Mesendoderm (in vitro differentiated cells): ENCODE measurements at regions not wholly inside any gene's neighbourhood (a gene's known extent, or its start where the extent isn't known, plus 50 kb on each side); places are given as distances from the start of the nearest gene placed in this dataset.

Source experiments
- DNase-seq: peaks from one replicate; pipeline ENCODE4 v3.0.0; 2013
- H2AK5ac ChIP-seq: 2 replicates; pipeline ENCODE4 v1.6.1; 2013; ENCODE audit warnings: low read length, inconsistent platforms
- H2BK120ac ChIP-seq: 2 replicates; pipeline ENCODE4 v1.6.1; 2013; ENCODE audit warnings: low read depth, mild to moderate bottlenecking, low read length, moderate library complexity, mixed read lengths
- H2BK15ac ChIP-seq: replicated peaks from 2 replicates; pipeline ENCODE4 v1.6.1; 2013; ENCODE audit warnings: low read depth, mild to moderate bottlenecking, moderate library complexity
- H2BK5ac ChIP-seq: 2 replicates; pipeline ENCODE4 v1.6.1; 2013; ENCODE audit warnings: low read length, inconsistent platforms
- H3K18ac ChIP-seq: 2 replicates; pipeline ENCODE4 v1.6.1; 2013; ENCODE audit warnings: mild to moderate bottlenecking, low read length, mixed read lengths
- H3K23ac ChIP-seq: one replicate; pipeline ENCODE4 v1.6.1; 2013; ENCODE audit warnings: low read length
- H3K27ac ChIP-seq: 2 replicates; pipeline ENCODE4 v1.5.1; 2013; ENCODE audit warnings: low read depth, mild to moderate bottlenecking, inconsistent platforms, low read length, moderate library complexity
- H3K27me3 ChIP-seq: 2 replicates; pipeline ENCODE4 v1.6.1; 2013; ENCODE audit warnings: low read length, control low read depth, mild to moderate bottlenecking, inconsistent platforms; ENCODE audit not compliant: insufficient read depth, poor library complexity
- H3K36me3 ChIP-seq: 2 replicates; pipeline ENCODE4 v1.6.1; 2013; ENCODE audit warnings: low read length, inconsistent platforms; ENCODE audit not compliant: control insufficient read depth, insufficient read depth
- H3K4ac ChIP-seq: one replicate; pipeline ENCODE4 v1.6.1; 2013; ENCODE audit warnings: low read depth, mild to moderate bottlenecking, low read length, moderate library complexity
- H3K4me1 ChIP-seq: 2 replicates; pipeline ENCODE4 v1.6.1; 2013; ENCODE audit warnings: low read depth, low read length, inconsistent platforms; ENCODE audit not compliant: control insufficient read depth
- H3K4me2 ChIP-seq: 2 replicates; pipeline ENCODE4 v1.6.1; 2013; ENCODE audit warnings: low read length
- H3K4me3 ChIP-seq: 2 replicates; pipeline ENCODE4 v1.5.1; 2013; ENCODE audit warnings: mild to moderate bottlenecking, low read length
- H3K56ac ChIP-seq: one replicate; pipeline ENCODE4 v1.6.1; 2013; ENCODE audit warnings: low read length
- H3K79me1 ChIP-seq: 2 replicates; pipeline ENCODE4 v1.6.1; 2013; ENCODE audit warnings: low read length, inconsistent platforms
- H3K79me2 ChIP-seq: 2 replicates; pipeline ENCODE4 v1.6.1; 2013; ENCODE audit warnings: mild to moderate bottlenecking, low read length; ENCODE audit not compliant: control insufficient read depth, insufficient read depth
- H3K9ac ChIP-seq: 2 replicates; pipeline ENCODE4 v1.6.1; 2013; ENCODE audit warnings: low read length, inconsistent platforms
- H4K5ac ChIP-seq: one replicate; pipeline ENCODE4 v1.6.1; 2013; ENCODE audit warnings: low read length
- H4K8ac ChIP-seq: one replicate; pipeline ENCODE4 v1.6.1; 2013; ENCODE audit warnings: low read depth, mild to moderate bottlenecking, control low read depth, low read length, moderate library complexity
- WGBS: extraction: QIAGEN DNeasy Blood & Tissue Kit; methylation state at CpG from one replicate; pipeline ENCODE4 v1.1.7; 2013; ENCODE audit warnings: low lambda C conversion rate, missing lambda C conversion rate; ENCODE audit not compliant: insufficient coverage; ENCODE audit errors: extremely low coverage; 5-methylcytosine and 5-hydroxymethylcytosine counted together

GRCh38 chr7:46633200-46633599, 712.1 kb upstream of the IGFBP3 start:
- DNase-seq = no peak
- no peaks in the 10 kb centered on the region for H3K79me2 ChIP-seq
- H2BK5ac ChIP-seq = no peak overlapping the region
- no peak overlapping the region for H3K23ac ChIP-seq
- no peak overlapping the region for H3K4ac ChIP-seq
- no peak overlapping the region for H2BK120ac ChIP-seq
- no peak overlapping the region for H3K4me2 ChIP-seq
- H4K8ac ChIP-seq = no peak overlapping the region
- H3K36me3 ChIP-seq = no peaks in the 10 kb centered on the region
- H3K4me3 ChIP-seq = no peak overlapping the region
- H4K5ac ChIP-seq = no peak overlapping the region
- H2AK5ac ChIP-seq = no peak overlapping the region
- no peaks in the 10 kb centered on the region for H3K79me1 ChIP-seq
- H3K18ac ChIP-seq = no peak overlapping the region
- no peak overlapping the region for H3K9ac ChIP-seq
- no peaks in the 10 kb centered on the region for H3K4me1 ChIP-seq
- no peak overlapping the region for H3K56ac ChIP-seq
- no peak overlapping the region for H3K27ac ChIP-seq
- no peaks in the 10 kb centered on the region for H3K27me3 ChIP-seq
- no CpG with 5 or more reads among the region's 2 CpGs for WGBS
- H2BK15ac ChIP-seq = no peak overlapping the region

- no peak overlapping the region for H2BK5ac ChIP-seq
- no peak overlapping the region for H3K23ac ChIP-seq
- H2AK5ac ChIP-seq = no peak overlapping the region
- no peak overlapping the region for H4K5ac ChIP-seq
- no peak overlapping the region for H3K56ac ChIP-seq
- no peak overlapping the region for H3K27ac ChIP-seq
- no peak overlapping the region for H3K4ac ChIP-seq
- no peak overlapping the region for H3K18ac ChIP-seq
- H3K79me1 ChIP-seq = no peaks in the 10 kb centered on the region
- H3K4me1 ChIP-seq = no peaks in the 10 kb centered on the region
- no peak overlapping the region for H3K4me3 ChIP-seq
- WGBS = no CpG with 5 or more reads among the region's 2 CpGs
- H2BK120ac ChIP-seq = no peak overlapping the region
- H3K9ac ChIP-seq = no peak overlapping the region
- no peaks in the 10 kb centered on the region for H3K36me3 ChIP-seq
- no peaks in the 10 kb centered on the region for H3K79me2 ChIP-seq
- H2BK15ac ChIP-seq = no peak overlapping the region
- H4K8ac ChIP-seq = no peak overlapping the region
- H3K4me2 ChIP-seq = no peak overlapping the region
- no peaks in the 10 kb centered on the region for H3K27me3 ChIP-seq
- no peak for DNase-seq
Measured at GRCh38 chr7:46630031-46630430, 709.0 kb upstream of the IGFBP3 start.

GRCh38 chr7:46628389-46628788, 707.3 kb upstream of the IGFBP3 start:
- Histone ChIP-seq H2BK5ac (no peak overlapping the region), H3K56ac (no peak overlapping the region), H3K4ac (no peak overlapping the region), H3K18ac (no peak overlapping the region), H3K23ac (no peak overlapping the region), H3K9ac (no peak overlapping the region), H2BK15ac (no peak overlapping the region), H3K79me2 (no peaks in the 10 kb centered on the region), H2BK120ac (no peak overlapping the region), H3K79me1 (no peaks in the 10 kb centered on the region), H2AK5ac (no peak overlapping the region), H3K4me2 (no peak overlapping the region), H3K27ac (no peak overlapping the region), H3K27me3 (no peaks in the 10 kb centered on the region), H4K8ac (no peak overlapping the region), H3K36me3 (no peaks in the 10 kb centered on the region), H4K5ac (no peak overlapping the region), H3K4me3 (no peak overlapping the region), H3K4me1 (no peaks in the 10 kb centered on the region)
- WGBS = no CpG with 5 or more reads among the region's 1 CpG
- DNase-seq = no peak

- H3K18ac ChIP-seq = no peak overlapping the region
- no peak overlapping the region for H4K8ac ChIP-seq
- H3K4me1 ChIP-seq = no peaks in the 10 kb centered on the region
- no peak overlapping the region for H3K56ac ChIP-seq
- no peak overlapping the region for H2BK5ac ChIP-seq
- no peaks in the 10 kb centered on the region for H3K36me3 ChIP-seq
- H3K9ac ChIP-seq = no peak overlapping the region
- no peak overlapping the region for H2BK15ac ChIP-seq
- H3K23ac ChIP-seq = no peak overlapping the region
- H2AK5ac ChIP-seq = no peak overlapping the region
- peak; percentile 31 for DNase-seq
- H3K79me1 ChIP-seq = no peaks in the 10 kb centered on the region
- H3K4me2 ChIP-seq = no peak overlapping the region
- no peak overlapping the region for H3K27ac ChIP-seq
- no CpG with 5 or more reads among the region's 5 CpGs for WGBS
- H4K5ac ChIP-seq = no peak overlapping the region
- no peak overlapping the region for H3K4ac ChIP-seq
- H3K4me3 ChIP-seq = no peak overlapping the region
- H2BK120ac ChIP-seq = no peak overlapping the region
- H3K27me3 ChIP-seq = no peaks in the 10 kb centered on the region
- H3K79me2 ChIP-seq = no peaks in the 10 kb centered on the region
Measured at GRCh38 chr7:46626691-46627310, 705.7 kb upstream of the IGFBP3 start.

GRCh38 chr7:46626261-46626660, 705.2 kb upstream of the IGFBP3 start:
- Histone ChIP-seq H3K4ac (no peak overlapping the region), H3K18ac (no peak overlapping the region), H3K79me2 (no peaks in the 10 kb centered on the region), H3K4me2 (no peak overlapping the region), H3K27me3 (no peaks in the 10 kb centered on the region), H2BK120ac (no peak overlapping the region), H3K79me1 (no peaks in the 10 kb centered on the region), H3K4me3 (no peak overlapping the region), H3K23ac (no peak overlapping the region), H3K36me3 (no peaks in the 10 kb centered on the region), H2BK15ac (no peak overlapping the region), H4K5ac (no peak overlapping the region), H3K27ac (no peak overlapping the region), H2BK5ac (no peak overlapping the region), H2AK5ac (no peak overlapping the region), H4K8ac (no peak overlapping the region), H3K9ac (no peak overlapping the region), H3K56ac (no peak overlapping the region), H3K4me1 (no peaks in the 10 kb centered on the region)
- WGBS = no CpG with 5 or more reads among the region's 4 CpGs
- DNase-seq = no peak

GRCh38 chr7:46625032-46625431, 704.0 kb upstream of the IGFBP3 start:
- no peaks in the 10 kb centered on the region for H3K79me2 ChIP-seq
- H3K4ac ChIP-seq = no peak overlapping the region
- no peak overlapping the region for H3K27ac ChIP-seq
- H3K4me2 ChIP-seq = no peak overlapping the region
- peak; percentile 31 for DNase-seq
- H3K9ac ChIP-seq = no peak overlapping the region
- H3K23ac ChIP-seq = no peak overlapping the region
- H4K8ac ChIP-seq = no peak overlapping the region
- no peaks in the 10 kb centered on the region for H3K79me1 ChIP-seq
- no peak overlapping the region for H3K56ac ChIP-seq
- no peak overlapping the region for H2AK5ac ChIP-seq
- H3K27me3 ChIP-seq = no peaks in the 10 kb centered on the region
- no CpG with 5 or more reads among the region's 2 CpGs for WGBS
- no peak overlapping the region for H4K5ac ChIP-seq
- H2BK120ac ChIP-seq = no peak overlapping the region
- H3K4me1 ChIP-seq = no peaks in the 10 kb centered on the region
- no peak overlapping the region for H3K18ac ChIP-seq
- no peak overlapping the region for H3K4me3 ChIP-seq
- H3K36me3 ChIP-seq = no peaks in the 10 kb centered on the region
- no peak overlapping the region for H2BK15ac ChIP-seq
- H2BK5ac ChIP-seq = no peak overlapping the region
